Kidney epithelial cell (primary cell): ENCODE measurements at regions not wholly inside any gene's neighbourhood (a gene's known extent, or its start where the extent isn't known, plus 50 kb on each side); places are given as distances from the start of the nearest gene placed in this dataset.

Experiments used
- DNase-seq: peaks from one replicate; pipeline ENCODE4 v3.0.0-alpha.2; 2010; ENCODE audit warnings: low read depth
- H3K27me3 ChIP-seq: 2 replicates; pipeline ENCODE4 v1.6.0; 2011; ENCODE audit warnings: low read length; ENCODE audit not compliant: control insufficient read depth, insufficient read depth
- H3K36me3 ChIP-seq: 2 replicates; pipeline ENCODE4 v1.5.1; 2011; ENCODE audit warnings: low read length; ENCODE audit not compliant: control insufficient read depth, insufficient read depth
- H3K4me3 ChIP-seq: 2 replicates; pipeline ENCODE4 v1.5.1; 2011; ENCODE audit warnings: low read depth, mild to moderate bottlenecking, control low read depth, low read length
- TF ChIP-seq, protein P1 (sequence below): IDR thresholded peaks from 2 replicates; pipeline ENCODE4 v1.5.1; 2011; ENCODE audit warnings: mild to moderate bottlenecking, moderate library complexity, low read length, control low read depth, inconsistent platforms; ENCODE audit not compliant: insufficient read depth, poor library complexity, severe bottlenecking

- Histone ChIP-seq H3K27me3 (no peaks in the 10 kb centered on the region), H3K4me3 (no peak overlapping the region), H3K36me3 (no peaks in the 10 kb centered on the region)
- TF ChIP-seq, protein P1, sequence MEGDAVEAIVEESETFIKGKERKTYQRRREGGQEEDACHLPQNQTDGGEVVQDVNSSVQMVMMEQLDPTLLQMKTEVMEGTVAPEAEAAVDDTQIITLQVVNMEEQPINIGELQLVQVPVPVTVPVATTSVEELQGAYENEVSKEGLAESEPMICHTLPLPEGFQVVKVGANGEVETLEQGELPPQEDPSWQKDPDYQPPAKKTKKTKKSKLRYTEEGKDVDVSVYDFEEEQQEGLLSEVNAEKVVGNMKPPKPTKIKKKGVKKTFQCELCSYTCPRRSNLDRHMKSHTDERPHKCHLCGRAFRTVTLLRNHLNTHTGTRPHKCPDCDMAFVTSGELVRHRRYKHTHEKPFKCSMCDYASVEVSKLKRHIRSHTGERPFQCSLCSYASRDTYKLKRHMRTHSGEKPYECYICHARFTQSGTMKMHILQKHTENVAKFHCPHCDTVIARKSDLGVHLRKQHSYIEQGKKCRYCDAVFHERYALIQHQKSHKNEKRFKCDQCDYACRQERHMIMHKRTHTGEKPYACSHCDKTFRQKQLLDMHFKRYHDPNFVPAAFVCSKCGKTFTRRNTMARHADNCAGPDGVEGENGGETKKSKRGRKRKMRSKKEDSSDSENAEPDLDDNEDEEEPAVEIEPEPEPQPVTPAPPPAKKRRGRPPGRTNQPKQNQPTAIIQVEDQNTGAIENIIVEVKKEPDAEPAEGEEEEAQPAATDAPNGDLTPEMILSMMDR: no peak
- no peak for DNase-seq
Measured at GRCh38 chr1:14498839-14499238, 99.6 kb upstream of the KAZN start.

GRCh38 chr1:14499312-14500040 lies 99.0 kb upstream of the KAZN start:
- DNase-seq: no peak
- H3K27me3 ChIP-seq: no peaks in the 10 kb centered on the region
- TF ChIP-seq, protein P1: no peak
- no peak overlapping the region for H3K4me3 ChIP-seq
- H3K36me3 ChIP-seq: no peaks in the 10 kb centered on the region

DNA sequence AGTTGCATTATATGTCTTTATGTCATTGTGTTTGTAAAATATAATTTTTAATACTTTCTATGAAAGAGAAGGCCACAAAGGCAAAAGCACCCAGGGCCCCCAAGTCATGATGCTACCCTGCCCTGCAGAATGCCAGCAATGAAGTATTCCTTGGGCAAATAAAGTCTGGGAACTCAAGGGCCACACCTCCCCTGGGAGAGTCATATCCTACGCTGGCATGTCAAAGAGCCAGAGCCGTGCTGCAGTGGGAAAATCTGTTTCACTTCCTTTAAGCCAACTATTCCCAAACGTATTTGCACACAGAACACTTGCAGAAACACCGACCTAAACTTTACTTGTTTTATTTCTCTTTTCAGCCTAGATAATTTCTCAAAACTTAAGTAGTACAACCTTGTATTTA lies 98.4 kb upstream of the KAZN start:
- Histone ChIP-seq H3K36me3 (no peaks in the 10 kb centered on the region), H3K4me3 (no peak overlapping the region), H3K27me3 (no peaks in the 10 kb centered on the region)
- no peak for DNase-seq
- TF ChIP-seq, protein P1: no peak

GRCh38 chr1:14500912-14501311 lies 97.6 kb upstream of the KAZN start:
- TF ChIP-seq, protein P1: no peak
- Histone ChIP-seq H3K27me3 (no peaks in the 10 kb centered on the region), H3K36me3 (no peaks in the 10 kb centered on the region), H3K4me3 (no peak overlapping the region)
- DNase-seq: no peak

GRCh38 chr1:14504517-14504916 lies 94.0 kb upstream of the KAZN start:
- no peaks in the 10 kb centered on the region for H3K36me3 ChIP-seq
- no peak overlapping the region for H3K4me3 ChIP-seq
- DNase-seq: no peak
- no peaks in the 10 kb centered on the region for H3K27me3 ChIP-seq
- TF ChIP-seq, protein P1: no peak
